ENCODE measurements at regions not wholly inside any gene's neighbourhood (a gene's known extent, or its start where the extent isn't known, plus 50 kb on each side); places are given as distances from the start of the nearest gene placed in this dataset.

DNA sequence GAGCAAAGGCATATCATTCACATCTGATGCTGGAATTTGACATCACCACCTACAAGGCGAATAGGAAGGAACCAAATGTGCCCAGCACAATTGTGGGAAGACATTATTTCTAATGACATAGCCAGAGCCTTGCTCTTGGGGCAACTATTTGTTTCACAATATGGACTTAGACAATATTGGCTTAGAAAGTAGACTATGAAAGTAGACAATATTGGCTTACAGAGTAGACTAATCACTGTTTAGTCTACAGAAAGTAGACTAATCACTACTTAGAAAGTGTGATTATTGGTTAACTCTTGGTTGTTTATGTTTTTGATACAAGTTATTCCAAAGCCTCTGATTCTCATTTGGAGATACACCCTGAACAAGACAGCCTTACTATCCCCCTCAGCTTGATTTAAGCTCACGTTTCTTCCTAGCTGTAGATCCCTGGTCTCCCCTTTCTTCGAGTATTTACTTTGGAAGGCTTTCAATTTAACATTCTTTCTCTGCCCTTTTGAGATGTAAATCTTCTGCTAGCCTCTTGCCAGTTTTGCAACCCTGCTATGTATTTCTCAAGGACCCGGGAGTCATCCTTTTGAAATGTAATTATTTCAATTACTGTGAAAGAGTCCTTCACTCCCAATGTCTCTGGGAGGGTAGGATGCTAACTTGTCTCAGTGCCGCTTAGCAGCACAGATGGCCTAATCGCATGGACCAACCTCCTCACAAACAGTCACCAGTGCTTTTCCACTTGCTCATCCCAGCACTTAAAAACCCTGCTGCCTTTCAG lies 843.2 kb downstream of the GALC start:
- TF ChIP-seq, protein P1, sequence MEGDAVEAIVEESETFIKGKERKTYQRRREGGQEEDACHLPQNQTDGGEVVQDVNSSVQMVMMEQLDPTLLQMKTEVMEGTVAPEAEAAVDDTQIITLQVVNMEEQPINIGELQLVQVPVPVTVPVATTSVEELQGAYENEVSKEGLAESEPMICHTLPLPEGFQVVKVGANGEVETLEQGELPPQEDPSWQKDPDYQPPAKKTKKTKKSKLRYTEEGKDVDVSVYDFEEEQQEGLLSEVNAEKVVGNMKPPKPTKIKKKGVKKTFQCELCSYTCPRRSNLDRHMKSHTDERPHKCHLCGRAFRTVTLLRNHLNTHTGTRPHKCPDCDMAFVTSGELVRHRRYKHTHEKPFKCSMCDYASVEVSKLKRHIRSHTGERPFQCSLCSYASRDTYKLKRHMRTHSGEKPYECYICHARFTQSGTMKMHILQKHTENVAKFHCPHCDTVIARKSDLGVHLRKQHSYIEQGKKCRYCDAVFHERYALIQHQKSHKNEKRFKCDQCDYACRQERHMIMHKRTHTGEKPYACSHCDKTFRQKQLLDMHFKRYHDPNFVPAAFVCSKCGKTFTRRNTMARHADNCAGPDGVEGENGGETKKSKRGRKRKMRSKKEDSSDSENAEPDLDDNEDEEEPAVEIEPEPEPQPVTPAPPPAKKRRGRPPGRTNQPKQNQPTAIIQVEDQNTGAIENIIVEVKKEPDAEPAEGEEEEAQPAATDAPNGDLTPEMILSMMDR (IDR thresholded peaks at IDR 0.05), result no peak
- TF ChIP-seq POLR2A (IDR thresholded peaks at IDR 0.05), result no peak

Measured in adrenal gland (tissue), 5 donors.